Neural progenitor cell (in vitro differentiated cells): ENCODE measurements at regions not wholly inside any gene's neighbourhood (a gene's known extent, or its start where the extent isn't known, plus 50 kb on each side); places are given as distances from the start of the nearest gene placed in this dataset.

Experiments used
- EZH2 ChIP-seq: fragments of 200-600 bp; sonication (generic); IDR thresholded peaks from 2 replicates; pipeline ENCODE4 v1.6.1; 2017; ENCODE audit warnings: antibody characterized with exemption, mild to moderate bottlenecking, moderate library complexity
- EZH2phosphoT487 ChIP-seq: fragments of 200-600 bp; sonication (generic); IDR thresholded peaks from 2 replicates; pipeline ENCODE4 v1.6.1; 2017; ENCODE audit warnings: antibody characterized with exemption

DNA sequence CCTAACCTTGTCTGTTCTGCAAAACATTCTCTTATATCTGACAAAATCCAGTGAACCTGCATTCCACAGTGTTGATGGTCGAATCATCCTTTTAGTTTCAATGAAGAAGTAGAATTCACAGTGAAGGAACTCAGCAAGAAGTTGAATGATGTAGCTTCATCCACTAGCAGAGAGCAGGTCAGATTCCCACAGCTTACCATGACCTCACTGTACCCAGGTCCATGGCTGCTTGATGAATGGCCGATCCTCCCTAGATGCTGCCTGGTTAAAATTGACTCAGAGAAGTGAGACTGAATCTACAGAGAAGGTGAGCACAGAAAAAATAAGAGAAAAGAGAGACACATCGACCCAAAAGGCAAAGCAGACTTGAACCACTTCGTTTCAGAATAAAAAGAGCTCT is 906.0 kb upstream of the CHAC2 start:
- no peak for TF ChIP-seq EZH2phosphoT487
- TF ChIP-seq EZH2: no peak
